NCI-H526 (cell line): ENCODE measurements at regions not wholly inside any gene's neighbourhood (a gene's known extent, or its start where the extent isn't known, plus 50 kb on each side); places are given as distances from the start of the nearest gene placed in this dataset.

ENCODE experiments used
- DNase-seq, 2 experiments: peaks; one replicate each; lab custom pipeline; 2025; lab: John Stamatoyannopoulos, UW

DNA sequence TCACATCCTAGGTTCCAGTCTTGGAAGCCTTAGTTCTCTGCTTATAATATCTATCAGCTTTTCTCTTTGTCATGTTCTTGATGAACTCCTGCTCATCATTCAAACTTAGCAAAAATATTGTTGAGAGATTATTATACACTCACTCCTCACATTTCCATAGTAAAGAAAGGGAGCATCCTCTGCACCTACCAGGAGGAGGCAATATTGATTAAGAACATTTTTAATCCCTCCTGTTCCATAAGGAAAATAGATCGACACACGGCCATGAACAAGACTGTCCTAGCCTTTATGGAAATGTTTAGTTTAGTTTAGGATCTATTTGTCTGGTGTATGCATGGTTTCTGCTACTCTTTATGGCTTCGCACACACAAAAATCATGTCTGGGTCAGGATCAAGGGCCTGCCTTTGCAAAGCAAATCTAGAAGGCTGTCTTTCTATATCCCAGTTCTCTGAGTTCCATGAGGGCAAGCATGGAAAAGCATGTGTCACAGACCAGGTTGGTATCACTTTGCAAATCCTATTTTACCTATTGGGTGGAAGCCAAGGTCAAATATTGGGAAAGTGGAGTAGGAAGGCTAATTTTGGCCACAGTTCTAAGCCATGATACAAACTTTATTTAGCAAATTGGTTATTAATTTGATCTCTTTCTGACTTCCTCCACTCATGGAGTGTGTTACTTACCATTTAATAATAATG, 164.4 kb downstream of the MDFIC start:
- DNase-seq: peak in 1 of 2 experiments; percentile 16

DNA sequence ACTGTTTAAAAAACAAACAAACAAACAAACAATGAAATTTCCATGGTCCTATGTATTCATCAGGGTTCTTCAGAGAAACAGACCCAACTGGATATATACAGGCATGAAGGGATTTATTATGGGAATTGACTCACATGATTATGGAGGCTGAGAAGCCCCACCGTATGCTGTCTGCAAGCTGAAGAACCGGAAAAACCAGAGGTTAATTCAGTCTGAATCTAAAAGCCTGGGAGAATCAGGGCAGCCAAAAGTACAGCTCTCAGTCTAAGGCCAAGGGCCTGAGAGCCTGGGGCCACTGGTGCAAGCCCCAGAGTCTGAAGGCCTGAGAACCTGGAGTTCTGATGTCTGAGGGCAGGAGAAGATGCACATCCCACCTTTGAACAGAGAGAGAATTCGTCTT, 163.5 kb downstream of the MDFIC start:
- DNase-seq: no peak

DNA sequence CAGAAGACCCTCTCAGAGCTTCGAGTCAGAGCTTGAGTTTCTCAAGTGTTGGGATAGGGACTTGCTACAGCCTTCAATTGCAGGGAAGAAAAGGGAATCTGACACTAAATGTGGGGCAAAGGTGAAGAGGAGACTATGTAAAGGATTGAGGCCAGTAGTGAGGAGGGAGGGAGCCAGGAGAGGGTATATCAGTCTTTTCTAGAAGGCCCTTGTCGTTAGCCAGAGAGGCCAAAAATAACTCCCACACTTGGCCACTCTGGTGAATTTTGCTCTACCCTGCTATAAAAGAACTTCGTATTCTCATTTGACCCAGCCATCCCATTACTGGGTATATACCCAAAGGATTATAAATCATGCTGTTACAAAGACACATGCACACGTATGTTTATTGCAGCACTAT, 162.0 kb downstream of the MDFIC start:
- no peak for DNase-seq

DNA sequence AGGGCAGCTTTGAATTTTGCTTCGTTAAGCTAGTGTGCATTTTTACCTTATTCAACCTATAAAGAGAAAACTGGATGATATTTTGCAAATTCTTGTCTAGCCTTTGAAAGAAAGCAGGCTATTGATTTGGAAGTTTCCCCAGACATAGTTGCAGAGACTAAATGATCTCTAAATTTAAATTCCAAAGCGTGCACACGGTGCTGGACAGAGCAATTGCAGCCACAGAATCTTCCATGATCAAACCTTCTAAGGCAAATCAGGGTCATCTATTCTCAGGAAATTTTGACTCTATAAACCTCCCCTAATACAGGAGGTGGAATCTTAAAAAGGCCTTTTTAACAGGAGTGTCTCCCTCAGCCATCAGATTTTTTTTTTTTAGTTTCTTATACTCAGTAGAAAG, 159.9 kb downstream of the MDFIC start:
- DNase-seq: no peak

DNA sequence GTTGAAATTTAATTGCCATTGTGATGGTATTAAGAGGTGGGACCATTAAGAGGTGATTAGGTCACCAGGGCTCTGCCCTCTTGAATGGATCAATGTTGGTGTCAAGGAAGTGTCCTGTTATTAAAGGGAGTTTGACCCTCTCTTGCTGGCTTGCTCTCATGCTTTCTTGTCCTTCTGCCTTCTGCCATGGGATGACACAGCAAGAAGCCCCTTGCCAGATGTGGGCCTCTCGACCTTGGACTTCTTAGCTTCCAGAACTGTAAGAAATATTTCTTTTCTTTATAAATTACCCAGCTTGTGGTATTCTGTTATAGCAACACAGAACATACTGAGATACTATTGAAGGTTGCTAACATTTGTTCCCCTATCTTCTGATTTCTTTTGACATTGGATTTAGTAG, 157.0 kb downstream of the MDFIC start:
- DNase-seq: no peak

DNA sequence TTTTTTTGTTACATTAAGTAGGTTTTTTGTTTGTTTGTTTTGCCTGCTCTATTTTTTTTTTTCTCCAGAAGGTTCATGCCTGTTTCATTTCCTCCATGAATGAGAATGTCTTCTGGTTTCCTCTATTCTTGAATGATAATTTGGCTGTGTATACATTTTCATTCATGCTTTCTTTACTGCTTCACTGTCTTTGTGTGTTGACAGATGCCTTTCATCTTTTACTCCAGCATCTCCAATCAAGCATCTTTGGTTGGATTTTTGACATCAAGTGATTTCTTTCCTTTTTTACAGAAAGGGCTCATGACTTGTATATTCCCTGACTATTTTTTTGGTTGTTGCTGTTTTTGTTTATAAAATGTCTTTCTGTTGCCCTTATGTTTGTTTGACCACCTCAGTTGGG, 156.5 kb downstream of the MDFIC start:
- no peak for DNase-seq

DNA sequence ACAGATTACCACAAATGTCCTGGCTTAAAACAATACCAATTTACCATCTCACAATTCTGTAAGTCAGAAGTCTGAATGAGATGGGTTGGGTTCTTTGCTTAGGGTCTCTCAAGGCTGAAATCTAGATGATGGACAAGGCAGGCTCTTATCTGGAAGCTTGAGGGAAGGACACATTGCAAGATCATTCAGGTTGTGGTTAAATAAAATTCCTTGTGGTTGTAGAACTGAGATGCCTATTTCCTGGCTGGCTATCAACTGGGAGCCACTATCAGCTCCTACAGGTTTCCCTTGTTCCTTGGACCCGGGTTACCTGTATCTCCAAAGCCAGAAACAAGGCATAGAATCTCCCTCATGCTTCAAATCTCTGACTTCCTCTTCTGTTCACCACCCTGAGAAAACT, 148.4 kb downstream of the MDFIC start:
- no peak for DNase-seq
